ENCODE measurements at regions not wholly inside any gene's neighbourhood (a gene's known extent, or its start where the extent isn't known, plus 50 kb on each side); places are given as distances from the start of the nearest gene placed in this dataset.

DNA sequence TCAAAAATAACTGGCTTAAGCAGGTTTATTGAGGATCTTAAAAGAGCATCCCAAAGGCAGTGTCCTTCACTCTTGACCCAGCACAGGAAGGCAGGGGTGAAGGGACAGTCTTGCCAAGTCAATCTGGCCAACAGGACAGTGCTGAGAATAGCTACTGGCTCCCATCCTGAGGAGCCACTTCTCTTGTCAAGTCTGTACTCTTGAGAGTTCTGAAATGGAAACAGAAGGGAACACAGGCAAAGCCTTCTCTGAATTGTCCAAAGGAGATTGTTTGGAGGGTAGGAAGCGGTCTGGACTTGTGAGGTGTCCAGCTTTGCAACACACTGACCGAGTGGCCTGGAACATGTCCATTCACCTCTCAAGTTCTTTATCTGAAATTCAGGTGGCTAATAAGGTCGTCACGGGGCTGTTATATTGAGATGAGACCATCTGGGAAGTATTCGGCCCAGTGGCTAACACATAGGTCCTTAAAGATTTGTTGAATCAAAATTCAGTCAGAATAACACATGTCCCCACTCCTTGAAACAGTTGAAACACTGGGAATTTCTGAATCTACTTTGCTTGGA is 99.5 kb upstream of the FHL2 start:
- Histone ChIP-seq H3K27ac (ENCODE audit: low read length) (no peak overlapping the region), H3K4me2 (ENCODE audit: low read length) (no peak overlapping the region), H3K36me3 (ENCODE audit: insufficient read depth, low read length) (no peaks in the 10 kb centered on the region), H3K79me2 (replicated peaks; ENCODE audit: insufficient read depth, low read length) (no peaks in the 10 kb centered on the region), H2AFZ (ENCODE audit: low read depth, low read length) (no peak overlapping the region), H3F3A (ENCODE audit: insufficient read depth, low read length, poor library complexity, severe bottlenecking) (no peaks in the 10 kb centered on the region), H3K9me3 (ENCODE audit: low read length) (no peaks in the 10 kb centered on the region), H3K9ac (ENCODE audit: low read length) (no peak overlapping the region), H4K20me1 (ENCODE audit: insufficient read depth) (no peaks in the 10 kb centered on the region), H3K9me2 (ENCODE audit: insufficient read depth, low read length) (no peaks in the 10 kb centered on the region), H3K27me3 (ENCODE audit: insufficient read depth, low read depth, low read length) (no peaks in the 10 kb centered on the region), H3K4me3 (ENCODE audit: low read length) (no peak overlapping the region)
- TF ChIP-seq POLR2AphosphoS5 (IDR thresholded peaks at IDR 0.05): no peak
- TF ChIP-seq RAD21 (conservative IDR thresholded peaks at IDR 0.05): no peak
- TF ChIP-seq, protein P1, sequence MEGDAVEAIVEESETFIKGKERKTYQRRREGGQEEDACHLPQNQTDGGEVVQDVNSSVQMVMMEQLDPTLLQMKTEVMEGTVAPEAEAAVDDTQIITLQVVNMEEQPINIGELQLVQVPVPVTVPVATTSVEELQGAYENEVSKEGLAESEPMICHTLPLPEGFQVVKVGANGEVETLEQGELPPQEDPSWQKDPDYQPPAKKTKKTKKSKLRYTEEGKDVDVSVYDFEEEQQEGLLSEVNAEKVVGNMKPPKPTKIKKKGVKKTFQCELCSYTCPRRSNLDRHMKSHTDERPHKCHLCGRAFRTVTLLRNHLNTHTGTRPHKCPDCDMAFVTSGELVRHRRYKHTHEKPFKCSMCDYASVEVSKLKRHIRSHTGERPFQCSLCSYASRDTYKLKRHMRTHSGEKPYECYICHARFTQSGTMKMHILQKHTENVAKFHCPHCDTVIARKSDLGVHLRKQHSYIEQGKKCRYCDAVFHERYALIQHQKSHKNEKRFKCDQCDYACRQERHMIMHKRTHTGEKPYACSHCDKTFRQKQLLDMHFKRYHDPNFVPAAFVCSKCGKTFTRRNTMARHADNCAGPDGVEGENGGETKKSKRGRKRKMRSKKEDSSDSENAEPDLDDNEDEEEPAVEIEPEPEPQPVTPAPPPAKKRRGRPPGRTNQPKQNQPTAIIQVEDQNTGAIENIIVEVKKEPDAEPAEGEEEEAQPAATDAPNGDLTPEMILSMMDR (IDR thresholded peaks at IDR 0.05; ENCODE audit: poor library complexity, severe bottlenecking): no peak
- TF ChIP-seq TAF1 (IDR thresholded peaks at IDR 0.05; ENCODE audit: low read depth): no peak
- TF ChIP-seq, protein P2, sequence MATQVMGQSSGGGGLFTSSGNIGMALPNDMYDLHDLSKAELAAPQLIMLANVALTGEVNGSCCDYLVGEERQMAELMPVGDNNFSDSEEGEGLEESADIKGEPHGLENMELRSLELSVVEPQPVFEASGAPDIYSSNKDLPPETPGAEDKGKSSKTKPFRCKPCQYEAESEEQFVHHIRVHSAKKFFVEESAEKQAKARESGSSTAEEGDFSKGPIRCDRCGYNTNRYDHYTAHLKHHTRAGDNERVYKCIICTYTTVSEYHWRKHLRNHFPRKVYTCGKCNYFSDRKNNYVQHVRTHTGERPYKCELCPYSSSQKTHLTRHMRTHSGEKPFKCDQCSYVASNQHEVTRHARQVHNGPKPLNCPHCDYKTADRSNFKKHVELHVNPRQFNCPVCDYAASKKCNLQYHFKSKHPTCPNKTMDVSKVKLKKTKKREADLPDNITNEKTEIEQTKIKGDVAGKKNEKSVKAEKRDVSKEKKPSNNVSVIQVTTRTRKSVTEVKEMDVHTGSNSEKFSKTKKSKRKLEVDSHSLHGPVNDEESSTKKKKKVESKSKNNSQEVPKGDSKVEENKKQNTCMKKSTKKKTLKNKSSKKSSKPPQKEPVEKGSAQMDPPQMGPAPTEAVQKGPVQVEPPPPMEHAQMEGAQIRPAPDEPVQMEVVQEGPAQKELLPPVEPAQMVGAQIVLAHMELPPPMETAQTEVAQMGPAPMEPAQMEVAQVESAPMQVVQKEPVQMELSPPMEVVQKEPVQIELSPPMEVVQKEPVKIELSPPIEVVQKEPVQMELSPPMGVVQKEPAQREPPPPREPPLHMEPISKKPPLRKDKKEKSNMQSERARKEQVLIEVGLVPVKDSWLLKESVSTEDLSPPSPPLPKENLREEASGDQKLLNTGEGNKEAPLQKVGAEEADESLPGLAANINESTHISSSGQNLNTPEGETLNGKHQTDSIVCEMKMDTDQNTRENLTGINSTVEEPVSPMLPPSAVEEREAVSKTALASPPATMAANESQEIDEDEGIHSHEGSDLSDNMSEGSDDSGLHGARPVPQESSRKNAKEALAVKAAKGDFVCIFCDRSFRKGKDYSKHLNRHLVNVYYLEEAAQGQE (IDR thresholded peaks at IDR 0.05; ENCODE audit: borderline replicate concordance): no peak
- no peak for TF ChIP-seq SMC3 (conservative IDR thresholded peaks at IDR 0.05; ENCODE audit: poor library complexity)
- TF ChIP-seq MXI1 (conservative IDR thresholded peaks at IDR 0.05; ENCODE audit: poor library complexity, severe bottlenecking): no peak
- TF ChIP-seq EZH2 (IDR thresholded peaks at IDR 0.05; ENCODE audit: borderline replicate concordance, insufficient read depth, low read length, poor library complexity, severe bottlenecking): no peak
- no peak for TF ChIP-seq EP300 (conservative IDR thresholded peaks at IDR 0.05; ENCODE audit: poor library complexity, severe bottlenecking)

DNA sequence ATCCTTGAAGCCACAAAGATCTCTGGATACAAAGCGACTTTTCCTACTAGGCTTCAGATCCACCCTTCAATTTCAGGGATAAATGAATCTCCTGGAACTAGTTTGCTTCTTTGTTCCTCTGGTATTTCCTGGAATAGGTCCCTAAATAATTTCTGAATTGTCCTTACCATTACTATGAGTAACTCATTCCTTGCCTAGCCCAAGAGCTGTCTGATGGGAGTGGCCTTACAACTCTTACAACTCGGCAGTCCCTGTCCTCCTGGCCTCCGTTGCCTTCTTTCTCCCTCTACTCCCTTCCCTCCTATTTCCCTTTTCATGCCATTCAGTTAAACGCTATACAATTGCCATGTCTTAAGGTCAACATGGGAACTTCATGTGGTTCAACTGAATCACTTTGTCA is 98.2 kb upstream of the FHL2 start:
- Histone ChIP-seq H2AFZ (ENCODE audit: low read depth, low read length) (no peak overlapping the region), H4K20me1 (ENCODE audit: insufficient read depth) (no peaks in the 10 kb centered on the region), H3K9me2 (ENCODE audit: insufficient read depth, low read length) (no peaks in the 10 kb centered on the region), H3K4me3 (ENCODE audit: low read length) (no peak overlapping the region), H3K9ac (ENCODE audit: low read length) (no peak overlapping the region), H3K27me3 (ENCODE audit: insufficient read depth, low read depth, low read length) (no peaks in the 10 kb centered on the region), H3K79me2 (replicated peaks; ENCODE audit: insufficient read depth, low read length) (no peaks in the 10 kb centered on the region), H3K27ac (ENCODE audit: low read length) (no peak overlapping the region), H3F3A (ENCODE audit: insufficient read depth, low read length, poor library complexity, severe bottlenecking) (no peaks in the 10 kb centered on the region), H3K4me2 (ENCODE audit: low read length) (no peak overlapping the region), H3K36me3 (ENCODE audit: insufficient read depth, low read length) (no peaks in the 10 kb centered on the region), H3K9me3 (ENCODE audit: low read length) (no peaks in the 10 kb centered on the region)
- TF ChIP-seq TAF1 (IDR thresholded peaks at IDR 0.05; ENCODE audit: low read depth) (no peak), MXI1 (conservative IDR thresholded peaks at IDR 0.05; ENCODE audit: poor library complexity, severe bottlenecking) (no peak), SMC3 (conservative IDR thresholded peaks at IDR 0.05; ENCODE audit: poor library complexity) (no peak), RAD21 (conservative IDR thresholded peaks at IDR 0.05) (no peak), POLR2AphosphoS5 (IDR thresholded peaks at IDR 0.05) (no peak), EP300 (conservative IDR thresholded peaks at IDR 0.05; ENCODE audit: poor library complexity, severe bottlenecking) (no peak), EZH2 (IDR thresholded peaks at IDR 0.05; ENCODE audit: borderline replicate concordance, insufficient read depth, low read length, poor library complexity, severe bottlenecking) (no peak)
- TF ChIP-seq, protein P1 (IDR thresholded peaks at IDR 0.05; ENCODE audit: poor library complexity, severe bottlenecking): no peak
- TF ChIP-seq, protein P2 (IDR thresholded peaks at IDR 0.05; ENCODE audit: borderline replicate concordance): no peak
